ENCODE measurements at regions not wholly inside any gene's neighbourhood (a gene's known extent, or its start where the extent isn't known, plus 50 kb on each side); places are given as distances from the start of the nearest gene placed in this dataset.

- no peak overlapping the region for H3K4me3 ChIP-seq (ENCODE audit: low read depth in 1 of 3, low read length in 3 of 3)
- 41% methylated on average over 1 of the region's 1 CpG for WGBS
Measured at GRCh38 chr4:96459105-96459504, 619.2 kb downstream of the PDHA2 start.

DNA sequence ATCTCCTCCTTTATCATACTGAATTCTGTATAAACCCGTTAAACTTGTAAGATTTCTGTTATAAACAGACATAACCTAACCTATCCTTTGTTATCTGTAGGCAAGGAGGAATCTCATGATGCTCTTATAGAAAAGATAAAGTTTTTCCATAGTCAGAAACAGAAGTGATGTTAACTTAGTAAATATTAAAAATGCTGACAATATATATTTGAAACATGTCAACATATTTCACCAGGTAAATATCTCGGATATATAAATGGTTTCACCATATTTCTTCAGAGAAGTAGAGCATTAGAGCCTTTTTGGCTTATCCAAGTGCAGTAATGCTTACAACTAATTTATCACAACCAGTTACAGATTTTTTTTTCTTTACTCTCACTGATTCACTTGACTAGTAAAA, 625.9 kb downstream of the PDHA2 start:
- H3K27ac ChIP-seq (ENCODE audit: low read depth in 1 of 2, low read length in 2 of 2), result no peak overlapping the region
- H3K4me1 ChIP-seq (ENCODE audit: control insufficient read depth in 4 of 4, insufficient read depth in 4 of 4, low read length in 3 of 4), result no peaks in the 10 kb centered on the region
- WGBS, result 64% methylated on average over 2 of the region's 2 CpGs
- no peak overlapping the region for H3K4me3 ChIP-seq (ENCODE audit: low read depth in 1 of 3, low read length in 3 of 3)
- DNase-seq (ENCODE audit: low spot score), result no peak
- no peaks in the 10 kb centered on the region for H3K9me3 ChIP-seq (ENCODE audit: control insufficient read depth in 4 of 4, low read length in 3 of 4)
- no peaks in the 10 kb centered on the region for H3K27me3 ChIP-seq (ENCODE audit: control insufficient read depth in 4 of 4, insufficient read depth in 4 of 4, low read length in 3 of 4)
- no peaks in the 10 kb centered on the region for H3K36me3 ChIP-seq (ENCODE audit: control insufficient read depth in 4 of 4, insufficient read depth in 3 of 4, low read depth in 1 of 4, low read length in 3 of 4)
- no peak overlapping the region for H3K9ac ChIP-seq (ENCODE audit: low read depth in 1 of 2, low read length in 2 of 2)
- TF ChIP-seq HNF4G (IDR thresholded peaks at IDR 0.05) (no peak), SP1 (IDR thresholded peaks at IDR 0.05) (no peak), RAD21 (IDR thresholded peaks at IDR 0.05) (no peak), NR2F2 (IDR thresholded peaks at IDR 0.05) (no peak), CTCF (IDR thresholded peaks at IDR 0.05; ENCODE audit: low read depth, low read length, missing input control) (no peak), FOXA1 (IDR thresholded peaks at IDR 0.05) (no peak), EGR1 (IDR thresholded peaks at IDR 0.05; ENCODE audit: low read depth in 2 of 2) (no peak), ATF3 (IDR thresholded peaks at IDR 0.05) (no peak), TAF1 (conservative IDR thresholded peaks at IDR 0.05) (no peak), HNF4A (conservative IDR thresholded peaks at IDR 0.05) (no peak)
- TF ChIP-seq, protein P1, sequence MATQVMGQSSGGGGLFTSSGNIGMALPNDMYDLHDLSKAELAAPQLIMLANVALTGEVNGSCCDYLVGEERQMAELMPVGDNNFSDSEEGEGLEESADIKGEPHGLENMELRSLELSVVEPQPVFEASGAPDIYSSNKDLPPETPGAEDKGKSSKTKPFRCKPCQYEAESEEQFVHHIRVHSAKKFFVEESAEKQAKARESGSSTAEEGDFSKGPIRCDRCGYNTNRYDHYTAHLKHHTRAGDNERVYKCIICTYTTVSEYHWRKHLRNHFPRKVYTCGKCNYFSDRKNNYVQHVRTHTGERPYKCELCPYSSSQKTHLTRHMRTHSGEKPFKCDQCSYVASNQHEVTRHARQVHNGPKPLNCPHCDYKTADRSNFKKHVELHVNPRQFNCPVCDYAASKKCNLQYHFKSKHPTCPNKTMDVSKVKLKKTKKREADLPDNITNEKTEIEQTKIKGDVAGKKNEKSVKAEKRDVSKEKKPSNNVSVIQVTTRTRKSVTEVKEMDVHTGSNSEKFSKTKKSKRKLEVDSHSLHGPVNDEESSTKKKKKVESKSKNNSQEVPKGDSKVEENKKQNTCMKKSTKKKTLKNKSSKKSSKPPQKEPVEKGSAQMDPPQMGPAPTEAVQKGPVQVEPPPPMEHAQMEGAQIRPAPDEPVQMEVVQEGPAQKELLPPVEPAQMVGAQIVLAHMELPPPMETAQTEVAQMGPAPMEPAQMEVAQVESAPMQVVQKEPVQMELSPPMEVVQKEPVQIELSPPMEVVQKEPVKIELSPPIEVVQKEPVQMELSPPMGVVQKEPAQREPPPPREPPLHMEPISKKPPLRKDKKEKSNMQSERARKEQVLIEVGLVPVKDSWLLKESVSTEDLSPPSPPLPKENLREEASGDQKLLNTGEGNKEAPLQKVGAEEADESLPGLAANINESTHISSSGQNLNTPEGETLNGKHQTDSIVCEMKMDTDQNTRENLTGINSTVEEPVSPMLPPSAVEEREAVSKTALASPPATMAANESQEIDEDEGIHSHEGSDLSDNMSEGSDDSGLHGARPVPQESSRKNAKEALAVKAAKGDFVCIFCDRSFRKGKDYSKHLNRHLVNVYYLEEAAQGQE (IDR thresholded peaks at IDR 0.05), result no peak

More at GRCh38 chr4:96459105-96459504, 619.2 kb downstream of the PDHA2 start:
- Histone ChIP-seq H3K27ac (ENCODE audit: low read depth in 1 of 2, low read length in 2 of 2) (no peak overlapping the region), H3K9me3 (ENCODE audit: control insufficient read depth in 4 of 4, low read length in 3 of 4) (peaks cover 0 to 3% (median under 1%) of the 10 kb centered on the region in 4 donors), H3K4me1 (ENCODE audit: control insufficient read depth in 4 of 4, insufficient read depth in 4 of 4, low read length in 3 of 4) (no peaks in the 10 kb centered on the region), H3K9ac (ENCODE audit: low read depth in 1 of 2, low read length in 2 of 2) (no peak overlapping the region), H3K27me3 (ENCODE audit: control insufficient read depth in 4 of 4, insufficient read depth in 4 of 4, low read length in 3 of 4) (no peaks in the 10 kb centered on the region), H3K36me3 (ENCODE audit: control insufficient read depth in 4 of 4, insufficient read depth in 3 of 4, low read depth in 1 of 4, low read length in 3 of 4) (no peaks in the 10 kb centered on the region)
- DNase-seq (ENCODE audit: low spot score), result no peak
- TF ChIP-seq ATF3 (IDR thresholded peaks at IDR 0.05) (no peak), HNF4A (conservative IDR thresholded peaks at IDR 0.05) (no peak), CTCF (IDR thresholded peaks at IDR 0.05; ENCODE audit: low read depth, low read length, missing input control) (no peak), FOXA1 (IDR thresholded peaks at IDR 0.05) (no peak), FOXA2 (IDR thresholded peaks at IDR 0.05) (no peak), MAX (IDR thresholded peaks at IDR 0.05) (no peak), RXRA (IDR thresholded peaks at IDR 0.05) (no peak), HNF4G (IDR thresholded peaks at IDR 0.05) (no peak), GABPA (IDR thresholded peaks at IDR 0.05 in 1 of 2, conservative IDR thresholded peaks at IDR 0.05 in 1 of 2) (no peak), EGR1 (IDR thresholded peaks at IDR 0.05; ENCODE audit: low read depth in 2 of 2) (no peak), TAF1 (conservative IDR thresholded peaks at IDR 0.05) (no peak), JUND (IDR thresholded peaks at IDR 0.05) (no peak), SP1 (IDR thresholded peaks at IDR 0.05) (no peak), RAD21 (IDR thresholded peaks at IDR 0.05) (no peak), ZBTB33 (IDR thresholded peaks at IDR 0.05) (no peak)

All from liver (tissue), 8 donors.